ENCODE measurements at regions not wholly inside any gene's neighbourhood (a gene's known extent, or its start where the extent isn't known, plus 50 kb on each side); places are given as distances from the start of the nearest gene placed in this dataset.

DNA sequence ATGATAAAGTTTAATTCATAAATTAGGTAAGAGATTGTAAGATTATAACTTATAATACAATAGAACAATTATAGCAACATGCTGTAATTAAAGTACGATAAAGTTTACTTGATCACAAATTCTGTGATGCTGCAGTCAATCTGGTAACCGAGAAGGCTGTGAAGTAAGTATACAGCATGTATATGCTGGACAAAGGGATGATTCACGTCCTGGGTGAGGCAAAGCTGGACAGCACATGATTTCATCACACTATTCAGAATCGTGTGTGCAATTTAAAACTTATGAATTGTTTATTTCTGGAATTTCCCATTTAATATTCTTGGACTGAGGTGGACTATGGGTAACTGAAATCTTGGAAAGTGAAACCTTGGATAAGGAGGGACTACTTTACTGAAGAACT is 522.2 kb upstream of the CNTNAP5 start:
- no peak for TF ChIP-seq CTCF (IDR thresholded peaks at IDR 0.05; ENCODE audit: insufficient read depth, low read depth, low read length)
- no peak for TF ChIP-seq EZH2 (IDR thresholded peaks at IDR 0.05; ENCODE audit: insufficient read depth, low read length)
